Activated T-cell treated with anti-CD3 and anti-CD28 coated beads, Interleukin-2, amount 50 U/mL, for 1 hour (primary cell): ENCODE measurements at regions not wholly inside any gene's neighbourhood (a gene's known extent, or its start where the extent isn't known, plus 50 kb on each side); places are given as distances from the start of the nearest gene placed in this dataset.

ENCODE experiments used
- DNase-seq: peaks from one replicate; pipeline ENCODE4 v3.0.0-alpha.2; 2020

DNA sequence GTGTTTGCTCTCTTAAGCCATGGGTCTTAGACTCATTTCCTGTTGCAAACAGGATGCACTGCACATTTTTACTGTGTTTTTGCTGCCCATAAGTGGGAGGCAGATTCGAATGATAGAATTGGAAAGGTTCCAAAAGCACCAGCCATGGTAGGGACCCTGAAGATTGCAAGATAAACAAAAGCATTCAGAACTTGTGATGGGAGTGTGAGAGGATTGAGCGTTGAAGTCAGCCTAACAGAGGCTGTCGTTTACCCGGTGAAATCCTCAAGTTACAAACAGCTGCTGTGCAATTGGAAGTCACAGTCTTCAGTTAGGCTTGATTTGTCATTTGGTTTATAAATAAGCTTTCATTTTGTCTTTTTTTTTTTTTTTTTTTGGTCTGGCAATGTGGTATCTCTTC lies 192.7 kb upstream of the MKI67 start:
- no peak for DNase-seq

GRCh38 chr10:128322106-128322505 lies 195.9 kb upstream of the MKI67 start:
- no peak for DNase-seq

DNA sequence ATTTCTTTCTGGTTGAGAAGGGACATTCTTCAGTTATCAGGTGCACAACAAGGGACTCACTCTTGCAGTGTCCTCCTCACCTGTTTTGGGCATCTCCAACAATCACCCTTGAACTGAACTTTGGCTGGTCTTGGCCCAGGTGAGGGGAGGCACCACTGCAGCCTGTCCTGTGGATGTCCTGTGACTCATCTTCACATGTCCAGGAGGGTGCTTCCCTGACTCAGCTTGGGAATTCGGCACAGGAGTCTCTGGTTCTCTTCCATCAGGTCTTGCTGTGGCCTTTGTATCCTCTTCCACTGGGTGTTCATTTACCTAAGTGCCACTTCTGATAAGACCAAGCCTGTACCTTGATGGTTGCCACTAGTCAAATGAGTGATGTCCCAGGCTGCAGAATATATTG lies 196.7 kb upstream of the MKI67 start:
- no peak for DNase-seq

GRCh38 chr10:128324058-128324827 lies 198.0 kb upstream of the MKI67 start:
- no peak for DNase-seq

GRCh38 chr10:128325788-128326187 lies 199.6 kb upstream of the MKI67 start:
- no peak for DNase-seq

GRCh38 chr10:128326251-128326650 lies 200.0 kb upstream of the MKI67 start:
- DNase-seq = no peak

DNA sequence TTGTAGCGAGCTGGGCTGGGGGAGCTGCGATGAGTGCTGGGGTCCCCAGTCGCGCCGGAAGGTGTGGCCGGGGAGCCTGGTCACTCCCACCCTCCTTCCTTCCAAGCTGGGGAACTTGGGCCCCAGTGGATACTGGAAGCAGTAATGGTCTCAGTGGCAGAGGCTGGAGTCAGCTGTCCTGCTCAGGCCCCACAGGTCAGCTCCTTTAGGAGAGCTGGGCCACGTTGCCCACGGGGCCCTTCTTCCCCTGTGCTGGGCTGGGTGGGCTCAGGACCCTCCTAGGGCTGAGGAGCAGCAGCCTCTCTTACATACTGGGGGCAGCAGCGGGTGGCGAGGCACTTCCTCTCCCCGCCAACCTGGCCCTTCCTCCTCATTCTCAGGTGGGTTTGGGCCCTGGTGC lies 200.6 kb upstream of the MKI67 start:
- DNase-seq = no peak

- DNase-seq = no peak
These were observed 210.2 kb upstream of the MKI67 start for GRCh38 chr10:128336401-128336800.

DNA sequence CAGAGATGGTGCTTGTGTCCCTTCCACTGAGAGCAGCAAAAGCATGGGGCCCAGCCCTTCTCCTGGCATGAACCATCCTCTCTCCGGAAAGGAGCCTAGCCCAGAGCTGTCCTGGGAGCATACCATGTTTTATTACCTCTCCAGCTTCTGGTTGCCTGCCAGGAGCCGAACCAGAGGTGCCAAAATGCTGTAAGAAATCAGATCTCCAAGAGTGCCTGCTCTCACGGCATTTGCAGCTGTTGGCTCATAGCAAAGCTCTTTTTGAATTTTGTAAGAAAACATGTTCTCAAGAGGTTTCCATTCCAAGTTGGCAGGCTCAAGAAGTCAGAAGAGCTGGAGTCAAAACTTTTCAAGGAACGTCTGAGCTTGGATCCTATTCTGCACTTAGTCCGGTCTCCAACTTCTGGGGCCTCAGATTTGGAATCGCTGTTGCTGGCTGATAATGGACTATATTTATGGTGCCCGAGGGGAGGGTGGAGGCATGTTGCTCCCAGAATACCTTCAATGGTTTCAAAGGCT lies 211.7 kb upstream of the MKI67 start:
- no peak for DNase-seq

- DNase-seq = no peak
These were observed 212.7 kb upstream of the MKI67 start for GRCh38 chr10:128338951-128339350.

GRCh38 chr10:128339753-128340152 lies 213.5 kb upstream of the MKI67 start:
- no peak for DNase-seq

- no peak for DNase-seq
These were observed 219.1 kb upstream of the MKI67 start for GRCh38 chr10:128345353-128345752.

DNA sequence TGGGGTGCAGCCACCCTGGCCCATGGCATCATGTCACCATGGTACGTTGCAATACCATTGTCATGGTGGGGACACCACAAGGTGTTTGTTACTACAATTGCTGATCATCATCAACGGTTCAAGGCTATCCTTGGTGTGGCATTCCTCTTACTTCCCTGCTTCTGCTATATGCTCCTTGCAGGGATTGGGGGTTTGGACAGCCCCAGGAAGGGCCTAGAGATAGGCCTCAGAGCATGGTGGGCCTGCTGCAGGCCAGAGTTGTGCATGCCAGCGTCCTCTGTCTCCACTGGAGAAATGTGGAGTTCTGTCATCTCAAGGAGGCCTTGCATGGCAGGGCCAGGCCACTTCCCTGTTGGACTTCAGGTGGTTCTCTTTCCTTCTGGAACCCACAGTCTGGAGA lies 234.6 kb upstream of the MKI67 start:
- no peak for DNase-seq

DNA sequence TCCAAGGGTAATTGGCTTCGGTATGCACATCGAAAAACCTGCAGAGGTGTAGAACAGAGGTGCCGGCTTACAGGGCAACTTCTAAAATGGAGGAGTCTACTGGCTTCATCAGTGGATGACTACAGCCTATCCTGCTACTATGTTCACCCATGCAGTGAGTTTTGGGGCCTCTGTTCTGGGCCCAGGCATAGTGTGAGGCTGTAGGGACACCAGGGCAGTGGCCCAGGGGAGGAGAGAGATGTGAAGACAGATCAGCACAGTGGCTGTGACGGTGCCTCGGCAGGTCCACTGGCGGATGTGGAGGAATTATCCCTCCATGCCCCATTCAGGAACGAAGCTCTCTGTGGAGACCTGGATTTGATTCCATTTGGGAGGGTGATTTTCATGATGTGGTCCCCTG lies 235.3 kb upstream of the MKI67 start:
- DNase-seq = no peak

DNA sequence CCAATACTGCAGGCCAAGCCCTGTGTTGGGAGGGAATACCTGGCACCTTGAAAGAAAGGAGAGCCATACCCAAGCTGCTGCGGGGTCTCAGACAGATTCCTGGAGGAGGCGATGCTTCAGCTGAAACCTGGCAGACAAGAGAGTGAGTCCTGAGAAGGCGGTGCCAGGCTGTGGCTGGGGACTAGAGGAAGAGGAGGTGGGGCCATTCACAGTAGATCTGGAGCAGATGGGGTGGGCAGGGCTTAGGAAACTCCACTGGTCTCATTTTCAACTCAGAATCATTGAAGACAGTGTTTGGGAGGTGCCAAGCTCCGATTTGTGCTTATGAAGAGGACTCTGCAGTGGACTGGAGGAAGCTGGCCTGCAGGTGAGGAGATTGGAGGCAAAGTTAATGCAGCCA lies 236.3 kb upstream of the MKI67 start:
- no peak for DNase-seq

DNA sequence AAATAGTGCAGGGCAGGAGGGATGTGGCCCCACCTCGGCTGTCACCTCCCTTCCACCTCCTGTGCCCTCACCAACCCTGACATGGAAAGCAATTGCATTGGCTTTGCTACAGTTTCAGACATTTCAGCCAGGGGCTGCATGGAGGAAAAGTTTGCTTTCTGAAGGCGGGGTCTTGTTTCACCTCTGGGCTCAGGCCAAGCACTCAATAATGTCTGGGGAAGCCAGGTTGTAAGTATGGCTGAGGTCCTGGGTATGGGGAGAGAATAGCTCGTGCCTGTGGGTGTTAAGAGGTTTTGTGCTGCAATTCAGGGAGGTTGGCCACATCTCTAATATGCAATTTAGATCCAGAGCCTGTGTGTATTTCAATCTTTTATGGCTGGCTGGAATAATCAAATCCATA lies 238.4 kb upstream of the MKI67 start:
- DNase-seq = no peak

- no peak for DNase-seq
These were observed 239.0 kb upstream of the MKI67 start for GRCh38 chr10:128365156-128365725.

GRCh38 chr10:128367807-128368206 lies 241.6 kb upstream of the MKI67 start:
- no peak for DNase-seq

GRCh38 chr10:128369101-128369650 lies 243.0 kb upstream of the MKI67 start:
- no peak for DNase-seq

- no peak for DNase-seq
These were observed 247.0 kb upstream of the MKI67 start for GRCh38 chr10:128373071-128373749.

- no peak for DNase-seq
These were observed 247.6 kb upstream of the MKI67 start for GRCh38 chr10:128373831-128374230.

DNA sequence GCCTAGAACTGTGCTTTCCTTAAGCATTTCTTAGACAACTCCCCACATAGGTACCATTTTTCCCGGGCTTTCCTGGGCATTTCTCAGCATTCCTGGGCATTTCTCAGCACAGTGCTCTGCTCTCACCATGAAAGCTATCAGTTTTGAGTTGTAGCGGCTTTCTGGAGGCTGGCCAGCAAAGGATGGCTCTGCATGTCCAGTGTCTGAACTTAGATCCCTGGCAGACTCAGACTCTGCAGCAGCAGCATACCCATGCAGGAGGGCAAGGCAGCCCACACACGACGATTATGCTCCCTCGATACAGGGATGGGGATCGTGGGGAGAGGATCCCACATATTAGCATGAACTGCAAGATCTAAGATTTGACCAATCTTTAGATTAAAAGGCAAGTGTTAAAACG lies 248.9 kb upstream of the MKI67 start:
- no peak for DNase-seq

GRCh38 chr10:128377364-128377987 lies 251.3 kb upstream of the MKI67 start:
- no peak for DNase-seq
